SK-MEL-5 (cell line): ENCODE measurements at regions not wholly inside any gene's neighbourhood (a gene's known extent, or its start where the extent isn't known, plus 50 kb on each side); places are given as distances from the start of the nearest gene placed in this dataset.
"Not testable (repeated sequence)": the region's sequence is repeated elsewhere in the genome, so short reads cannot be mapped to it uniquely, and the experiment has no call there.

ENCODE experiments used
- DNase-seq: peaks from one replicate; pipeline ENCODE4 v3.0.0-alpha.2; 2016; ENCODE audit warnings: low read depth, low spot score
- in situ Hi-C: cut with HindIII; loops from 2 replicates; pipeline ENCODE4 v1.10.0; 2016; ENCODE audit warnings: low sequenced_read_pairs, high pct_unique_total_duplicates, low pct_unique_long_range_greater_than_20kb

DNA sequence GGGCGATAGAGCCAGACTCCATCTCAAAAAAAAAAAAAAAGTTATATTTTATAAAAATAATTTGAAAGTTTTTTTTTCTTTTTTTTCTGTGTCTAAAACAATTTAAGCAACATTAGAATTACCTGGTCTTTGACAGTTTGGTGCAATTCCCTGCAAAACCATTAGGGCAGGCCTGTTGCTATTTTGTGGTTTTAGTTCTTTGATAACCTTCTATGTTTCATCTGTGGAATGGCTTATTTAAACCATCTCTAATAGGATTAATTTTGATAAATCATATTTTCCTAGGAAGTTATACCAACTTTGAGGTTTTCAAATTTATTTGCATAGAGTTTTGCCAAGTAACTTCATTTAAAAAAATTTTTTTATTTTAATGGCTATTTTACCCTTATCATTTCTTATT lies 141.2 kb upstream of the TWIST2 start:
- DNase-seq = no peak
- in situ Hi-C loops = no loop called here

DNA sequence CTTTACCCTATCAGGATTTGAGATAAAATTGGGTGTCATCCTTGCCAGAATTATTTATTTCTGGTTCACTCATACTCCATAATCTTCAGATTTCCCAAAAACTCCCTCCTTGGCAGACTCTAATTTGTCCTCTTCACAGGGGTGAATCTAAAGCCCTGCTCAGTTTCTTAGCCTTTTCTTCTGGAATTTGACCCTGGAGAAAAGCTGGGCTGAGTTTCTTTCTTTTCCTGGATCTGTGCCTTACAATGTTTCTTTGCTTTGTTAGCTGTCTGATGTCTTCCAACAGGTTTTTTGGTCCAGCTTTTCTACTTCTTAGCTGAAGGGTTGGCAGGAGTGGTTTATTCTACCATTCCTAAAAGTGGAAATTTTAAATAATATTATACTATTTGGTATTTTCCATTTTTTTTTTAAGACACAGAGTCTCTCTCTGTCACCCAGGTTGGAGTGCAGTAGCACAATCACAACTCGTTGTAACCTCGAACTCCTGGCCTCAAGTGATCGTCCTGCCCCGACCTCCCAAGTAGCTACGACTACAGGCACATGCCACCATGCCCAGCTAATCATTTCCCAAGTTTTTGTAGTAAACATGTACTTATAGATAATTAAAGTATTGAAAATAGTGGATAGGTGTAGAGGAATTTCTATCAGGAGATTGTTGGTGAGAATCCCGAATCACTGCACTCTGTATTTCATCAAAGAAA lies 138.4 kb upstream of the TWIST2 start:
- DNase-seq = no peak
- in situ Hi-C loops = no loop called here

GRCh38 chr2:238710032-238710735 lies 137.7 kb upstream of the TWIST2 start:
- in situ Hi-C loops = no loop called here
- no peak for DNase-seq

DNA sequence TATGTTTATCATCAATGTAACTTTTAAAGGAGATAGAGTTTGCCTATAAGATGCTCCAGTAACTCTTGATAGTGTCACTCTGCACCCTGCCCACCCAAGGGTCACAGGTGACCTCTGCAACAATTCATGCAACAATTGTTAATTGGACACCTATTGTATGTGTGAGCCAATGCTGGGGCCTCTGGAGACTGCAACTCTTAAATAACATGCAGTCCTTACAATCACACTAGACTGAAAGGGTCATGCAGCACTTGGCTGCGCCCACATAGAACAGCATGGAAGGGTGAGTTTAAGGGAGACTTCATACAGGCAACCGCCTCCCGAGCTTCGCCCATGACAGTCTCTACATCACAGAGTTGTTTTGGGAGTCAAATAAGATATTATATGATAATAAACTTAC lies 137.1 kb upstream of the TWIST2 start:
- in situ Hi-C loops = no loop called here
- DNase-seq = no peak

DNA sequence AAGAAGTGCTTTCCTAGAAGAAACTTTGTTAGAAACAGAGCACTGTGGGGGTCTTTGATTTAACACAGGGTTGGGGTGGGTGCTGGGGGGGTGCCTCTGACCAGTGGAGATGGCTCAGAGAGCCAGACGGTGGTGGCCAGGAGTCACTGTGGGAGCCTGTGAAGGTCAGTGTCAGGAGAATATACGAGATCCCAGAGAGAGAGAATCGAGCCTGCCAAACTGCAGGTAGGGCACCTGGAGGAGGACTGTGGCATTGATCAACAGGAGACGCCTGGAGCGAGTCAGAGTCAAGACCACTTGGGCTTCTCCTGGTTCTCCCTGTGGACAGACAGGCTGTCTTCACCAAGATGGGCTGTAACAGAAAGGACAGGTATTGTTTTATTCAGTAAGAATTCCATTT lies 136.5 kb upstream of the TWIST2 start:
- no peak for DNase-seq
- in situ Hi-C loops = no loop called here

DNA sequence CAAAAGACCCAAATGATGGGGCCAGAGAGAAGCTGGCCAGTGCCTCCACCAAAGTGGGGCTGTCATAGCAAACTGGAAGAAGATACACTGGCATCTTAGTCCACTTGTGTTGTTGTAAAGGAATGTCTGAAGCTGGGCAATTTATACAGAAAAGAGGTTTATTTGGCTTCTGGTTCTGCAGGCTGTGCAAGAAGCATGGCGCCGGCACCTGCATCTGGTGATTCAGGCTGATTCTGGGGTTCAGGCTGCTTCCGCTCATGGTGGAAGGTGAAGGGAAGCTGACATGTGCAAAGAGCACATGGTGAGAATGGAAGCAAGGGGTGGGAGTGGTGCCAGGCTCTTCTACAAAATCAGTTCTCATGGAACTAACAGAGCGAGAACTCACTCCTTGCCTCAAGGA lies 135.9 kb upstream of the TWIST2 start:
- no peak for DNase-seq
- in situ Hi-C loops = no loop called here

DNA sequence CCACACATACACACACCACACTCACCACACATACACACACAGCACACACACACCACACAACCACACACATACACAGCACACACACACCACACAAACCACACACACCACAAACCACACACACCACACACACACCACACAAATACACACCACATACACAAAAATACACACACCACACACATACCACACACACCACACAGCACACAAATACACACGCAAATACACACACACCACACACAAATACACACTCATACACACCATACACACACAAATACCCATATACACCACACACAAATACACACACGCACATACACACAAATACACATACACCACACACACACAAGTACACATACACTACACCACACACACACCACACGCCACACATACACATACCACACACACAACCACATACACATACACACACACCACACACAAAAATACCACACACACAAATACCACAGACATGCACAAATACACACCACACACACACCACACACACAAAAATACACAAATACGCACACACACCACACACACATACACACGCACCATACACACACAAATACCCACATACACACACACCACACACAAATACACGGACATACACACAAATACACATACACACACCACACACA lies 134.6 kb upstream of the TWIST2 start:
- DNase-seq = no peak
- in situ Hi-C loops = no loop called here

GRCh38 chr2:238714038-238714528 lies 133.8 kb upstream of the TWIST2 start:
- in situ Hi-C loops = no loop called here
- no peak for DNase-seq

DNA sequence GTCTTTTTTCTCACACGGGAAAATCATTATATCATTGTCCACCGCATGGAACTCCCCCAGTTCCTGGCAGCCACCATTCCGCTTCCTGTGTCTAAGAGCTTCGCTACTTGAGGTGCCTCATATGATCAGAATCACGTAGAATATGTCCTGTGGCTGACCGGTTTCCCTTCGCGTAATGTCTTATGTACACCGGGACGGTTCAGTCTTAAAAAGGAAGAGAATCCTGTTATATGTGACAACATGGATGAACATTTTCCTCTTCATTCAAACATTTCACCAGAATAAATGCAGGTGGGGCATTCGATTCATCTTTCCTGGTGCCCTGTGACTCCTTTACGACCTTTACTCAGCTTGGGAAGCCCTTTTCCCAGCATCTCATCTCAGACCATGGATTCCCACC lies 131.7 kb upstream of the TWIST2 start:
- DNase-seq = no peak
- in situ Hi-C loops = no loop called here

- no peak for DNase-seq
- in situ Hi-C loops = no loop called here
These were observed 131.3 kb upstream of the TWIST2 start for GRCh38 chr2:238716585-238716984.

DNA sequence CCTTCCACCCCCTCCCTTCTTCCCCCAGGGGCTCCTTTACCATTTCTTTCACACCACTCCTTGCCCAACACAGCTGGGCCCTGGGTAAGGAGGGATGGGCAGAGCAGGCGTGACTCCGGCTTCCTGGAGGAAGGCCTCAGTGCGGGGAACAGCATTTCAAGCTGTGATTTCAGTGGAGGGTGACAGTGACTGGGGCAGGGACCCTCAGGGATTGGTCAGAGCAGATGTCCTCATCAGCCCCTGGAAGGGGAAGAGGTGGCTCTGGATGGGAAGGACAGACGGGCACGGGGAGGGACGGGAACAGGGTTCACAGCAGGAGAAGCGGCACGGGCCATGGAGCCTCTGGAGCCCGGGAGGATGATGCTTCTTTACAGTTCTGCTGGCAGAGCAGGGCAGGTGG lies 130.8 kb upstream of the TWIST2 start:
- in situ Hi-C loops = no loop called here
- no peak for DNase-seq

DNA sequence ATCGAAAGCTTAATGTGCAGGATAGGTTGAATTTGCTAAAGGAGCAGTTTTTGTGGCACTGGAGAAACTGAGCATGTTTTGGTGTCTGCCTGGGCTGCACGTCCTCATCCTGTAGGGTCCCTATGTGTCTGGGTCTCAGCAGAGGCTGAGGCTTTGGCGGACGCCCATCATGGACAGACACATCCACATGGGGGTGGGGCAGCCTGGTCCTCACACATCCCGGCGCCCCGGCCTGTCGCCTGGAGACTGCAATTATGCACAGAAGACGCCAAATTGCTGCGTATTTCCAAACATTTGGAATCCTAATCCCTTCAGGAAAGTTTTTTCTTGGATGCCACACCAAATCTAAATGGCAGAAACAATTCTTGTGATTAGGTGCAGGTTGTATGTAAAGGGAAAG lies 128.2 kb upstream of the TWIST2 start:
- DNase-seq = no peak
- in situ Hi-C loops = no loop called here

DNA sequence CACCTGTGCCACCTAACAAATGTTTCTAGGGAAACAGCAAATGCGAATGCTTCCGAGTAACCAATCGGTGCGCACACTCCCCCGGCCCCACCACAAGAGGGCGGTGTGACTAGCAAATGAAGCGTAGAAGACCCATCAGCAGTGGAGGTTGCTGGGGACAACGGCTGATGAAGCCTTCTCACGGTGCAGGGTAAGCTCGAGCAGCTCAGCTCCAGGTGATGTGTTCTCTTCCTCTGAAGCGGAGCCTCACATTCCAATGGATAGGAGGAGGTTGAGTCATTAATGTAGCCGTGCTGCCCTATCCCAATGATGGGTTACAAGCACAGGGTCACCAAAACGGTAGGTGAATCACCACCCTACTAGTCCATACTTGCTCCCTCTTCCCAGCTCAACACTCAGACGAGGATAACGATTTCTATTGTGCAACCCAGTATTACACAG lies 127.6 kb upstream of the TWIST2 start:
- in situ Hi-C loops = no loop called here
- DNase-seq = peak; percentile 68

GRCh38 chr2:238722181-238722580 lies 125.7 kb upstream of the TWIST2 start:
- no peak for DNase-seq
- in situ Hi-C loops = no loop called here

GRCh38 chr2:238722883-238723282 lies 125.0 kb upstream of the TWIST2 start:
- in situ Hi-C loops = no loop called here
- DNase-seq = no peak

DNA sequence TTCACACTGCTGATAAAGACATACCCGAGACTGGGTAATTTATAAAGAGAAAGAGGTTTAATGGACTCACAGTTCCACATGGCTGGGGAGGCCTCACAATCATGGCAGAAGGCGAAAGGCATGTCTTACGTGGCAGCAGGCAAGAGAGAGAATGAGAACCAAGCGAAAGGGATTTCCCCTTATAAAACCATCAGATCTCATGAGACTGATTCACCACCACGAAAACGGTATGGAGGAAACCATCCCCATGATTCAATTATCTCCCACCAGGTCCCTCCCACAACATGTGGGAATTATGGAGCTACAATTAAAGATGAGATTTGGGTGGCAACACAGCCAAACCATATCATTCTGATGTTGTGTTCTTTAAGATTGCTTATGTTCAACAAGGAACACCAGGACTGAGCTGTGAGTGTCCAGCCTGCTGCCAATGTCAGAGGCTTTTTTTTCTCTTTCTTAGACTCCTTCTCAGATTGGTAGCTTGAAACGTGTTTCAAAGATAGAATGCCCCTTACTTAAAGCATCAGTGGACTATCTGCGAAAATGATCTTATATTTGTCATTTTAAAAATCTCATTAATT lies 124.1 kb upstream of the TWIST2 start:
- in situ Hi-C loops = not testable (repeated sequence)

DNA sequence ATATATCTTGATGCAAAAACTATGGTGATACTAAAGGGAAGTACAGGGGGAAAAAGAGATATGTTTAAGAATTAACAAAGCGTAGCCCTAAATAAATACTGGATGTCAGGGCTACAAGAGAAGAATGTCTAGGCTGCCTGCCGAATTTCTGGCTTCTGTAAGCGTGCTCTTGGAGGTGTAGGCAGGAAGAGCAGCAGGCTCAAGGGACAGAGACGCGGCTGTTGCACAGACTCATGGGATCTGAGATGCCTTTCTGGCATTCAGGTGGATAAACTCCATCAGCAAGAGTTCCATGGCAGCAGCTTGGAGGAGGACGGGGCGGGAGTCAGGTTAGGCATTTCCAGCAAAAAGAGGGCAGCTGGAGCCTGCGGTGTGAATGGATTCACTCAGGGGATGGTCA lies 123.2 kb upstream of the TWIST2 start:
- in situ Hi-C loops = no loop called here
- no peak for DNase-seq

More for the DNA sequence above, 124.1 kb upstream of the TWIST2 start:
- DNase-seq = not testable (repeated sequence)

DNA sequence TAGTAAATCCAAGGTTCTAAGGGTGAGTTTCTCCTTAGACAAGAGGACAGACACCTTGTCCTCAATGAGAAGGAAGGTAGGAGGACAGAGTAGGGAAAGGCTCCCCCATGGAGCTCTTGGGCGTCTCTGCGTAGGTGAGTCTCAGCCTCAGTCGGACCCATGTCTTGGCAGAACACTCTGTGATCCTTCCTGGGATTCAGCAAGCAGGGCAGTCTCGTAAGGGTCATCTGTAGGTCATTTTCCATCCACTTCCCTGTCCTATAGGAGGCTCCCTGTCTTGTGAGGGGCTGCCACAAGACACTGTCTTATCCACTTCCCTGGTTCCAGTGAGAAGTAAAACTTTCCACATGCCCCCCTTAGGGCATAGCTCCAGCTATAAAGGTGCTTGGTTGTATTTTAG lies 122.6 kb upstream of the TWIST2 start:
- no peak for DNase-seq
- in situ Hi-C loops = no loop called here
